Cardiac muscle cell (in vitro differentiated cells and primary cell): ENCODE measurements at regions not wholly inside any gene's neighbourhood (a gene's known extent, or its start where the extent isn't known, plus 50 kb on each side); places are given as distances from the start of the nearest gene placed in this dataset.

ENCODE experiments used
- DNase-seq, 2 donors: peaks; one replicate each; pipeline versions ENCODE4 v3.0.0 to v3.0.0-alpha.2; 2010 to 2017; ENCODE audit warnings: low read depth in 1 of 2, low spot score in 1 of 2
- H3K27ac ChIP-seq: fragments of 200-600 bp; sonication (generic); 2 replicates; pipeline ENCODE4 v1.5.1; 2016
- H3K27me3 ChIP-seq: fragments of 200-600 bp; sonication (generic); 2 replicates; pipeline ENCODE4 v1.6.0; 2016; ENCODE audit warnings: control low read depth
- H3K36me3 ChIP-seq: fragments of 200-600 bp; sonication (generic); 2 replicates; pipeline ENCODE4 v1.5.1; 2016; ENCODE audit warnings: control low read depth
- H3K4me1 ChIP-seq: fragments of 200-600 bp; sonication (generic); 2 replicates; pipeline ENCODE4 v1.8.1; 2017; ENCODE audit warnings: low read depth, mild to moderate bottlenecking, mixed run types
- H3K4me3 ChIP-seq: fragments of 200-600 bp; sonication (generic); 2 replicates; pipeline ENCODE4 v1.5.1; 2016; ENCODE audit warnings: mild to moderate bottlenecking
- H3K9me3 ChIP-seq: fragments of 200-600 bp; sonication (generic); 2 replicates; pipeline ENCODE4 v1.5.1; 2017; ENCODE audit warnings: low read depth, mild to moderate bottlenecking, control low read depth
- CTCF ChIP-seq: IDR thresholded peaks from 2 replicates; pipeline ENCODE4 v1.5.1; 2012; ENCODE audit warnings: low read depth, mild to moderate bottlenecking, low read length

GRCh38 chr19:13576726-13577125 is 70.4 kb upstream of the CACNA1A start:
- H3K4me1 ChIP-seq = no peaks in the 10 kb centered on the region
- H3K27ac ChIP-seq = no peak overlapping the region
- H3K27me3 ChIP-seq = no peaks in the 10 kb centered on the region

GRCh38 chr19:13574933-13575332 is 68.7 kb upstream of the CACNA1A start:
- peak; percentile 48 for TF ChIP-seq CTCF
- no peaks in the 10 kb centered on the region for H3K9me3 ChIP-seq
- H3K4me3 ChIP-seq = no peak overlapping the region
- H3K4me1 ChIP-seq = no peaks in the 10 kb centered on the region
- no peak overlapping the region for H3K27ac ChIP-seq
- no peaks in the 10 kb centered on the region for H3K36me3 ChIP-seq
- H3K27me3 ChIP-seq = no peaks in the 10 kb centered on the region
- peak; percentile 34 to 45 for DNase-seq

More at GRCh38 chr19:13576726-13577125, 70.4 kb upstream of the CACNA1A start:
- no peak for TF ChIP-seq CTCF
- Histone ChIP-seq H3K4me3 (no peak overlapping the region), H3K36me3 (no peaks in the 10 kb centered on the region), H3K9me3 (no peaks in the 10 kb centered on the region)
- DNase-seq = no peak

- no peaks in the 10 kb centered on the region for H3K36me3 ChIP-seq
- H3K27ac ChIP-seq = no peak overlapping the region
- H3K4me1 ChIP-seq = no peaks in the 10 kb centered on the region
- no peak for TF ChIP-seq CTCF
- no peak for DNase-seq
- no peaks in the 10 kb centered on the region for H3K9me3 ChIP-seq
- no peaks in the 10 kb centered on the region for H3K27me3 ChIP-seq
- H3K4me3 ChIP-seq = no peak overlapping the region
These were observed 66.9 kb upstream of the CACNA1A start for GRCh38 chr19:13573056-13573667.

GRCh38 chr19:13561461-13561860 is 55.2 kb upstream of the CACNA1A start:
- Histone ChIP-seq H3K27ac (no peak overlapping the region), H3K27me3 (no peaks in the 10 kb centered on the region), H3K36me3 (no peaks in the 10 kb centered on the region), H3K4me3 (no peak overlapping the region), H3K4me1 (no peaks in the 10 kb centered on the region), H3K9me3 (no peaks in the 10 kb centered on the region)
- no peak for DNase-seq
- no peak for TF ChIP-seq CTCF

- TF ChIP-seq CTCF = no peak
- H3K27me3 ChIP-seq = peaks cover 7% of the 10 kb centered on the region
- no peak overlapping the region for H3K4me3 ChIP-seq
- DNase-seq = no peak
- H3K36me3 ChIP-seq = no peaks in the 10 kb centered on the region
- H3K4me1 ChIP-seq = no peaks in the 10 kb centered on the region
- H3K27ac ChIP-seq = no peak overlapping the region
- no peaks in the 10 kb centered on the region for H3K9me3 ChIP-seq
These were observed 51.6 kb upstream of the CACNA1A start for GRCh38 chr19:13557756-13558398.
